Right renal pelvis (tissue), 4 donors: ENCODE measurements at regions not wholly inside any gene's neighbourhood (a gene's known extent, or its start where the extent isn't known, plus 50 kb on each side); places are given as distances from the start of the nearest gene placed in this dataset.
A peak's percentile ranks its signal among the peaks of the same experiment; 100 is the strongest.

ENCODE experiments used
- DNase-seq, 4 donors: peaks; one replicate each; pipeline ENCODE4 v3.0.0-alpha.2; 2013; ENCODE audit warnings: low read depth in 4 of 4, low spot score in 3 of 4, missing footprints in 1 of 4

- no peak for DNase-seq
Measured at GRCh38 chr1:212189352-212189738, 95.9 kb upstream of the PPP2R5A start.

DNA sequence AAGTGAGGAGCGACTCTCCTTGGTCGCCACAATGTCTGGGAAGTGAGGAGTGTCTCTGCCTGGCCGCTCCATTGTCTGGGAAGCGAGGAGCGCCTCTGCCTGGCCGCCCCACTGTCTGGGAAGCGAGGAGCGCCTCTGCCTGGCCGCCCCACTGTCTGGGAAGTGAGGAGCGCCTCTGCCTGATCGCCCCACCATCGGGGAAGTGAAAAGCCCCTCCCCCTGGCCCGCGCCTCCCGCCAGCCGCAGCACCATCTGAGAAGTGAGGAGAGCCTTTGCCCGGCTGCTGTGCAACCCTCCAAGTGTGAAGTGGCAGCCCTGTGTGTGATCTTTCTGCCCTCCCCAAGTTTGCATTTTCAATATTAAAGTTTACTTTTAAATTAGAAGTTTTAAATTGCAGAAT, 95.0 kb upstream of the PPP2R5A start:
- DNase-seq: no peak

DNA sequence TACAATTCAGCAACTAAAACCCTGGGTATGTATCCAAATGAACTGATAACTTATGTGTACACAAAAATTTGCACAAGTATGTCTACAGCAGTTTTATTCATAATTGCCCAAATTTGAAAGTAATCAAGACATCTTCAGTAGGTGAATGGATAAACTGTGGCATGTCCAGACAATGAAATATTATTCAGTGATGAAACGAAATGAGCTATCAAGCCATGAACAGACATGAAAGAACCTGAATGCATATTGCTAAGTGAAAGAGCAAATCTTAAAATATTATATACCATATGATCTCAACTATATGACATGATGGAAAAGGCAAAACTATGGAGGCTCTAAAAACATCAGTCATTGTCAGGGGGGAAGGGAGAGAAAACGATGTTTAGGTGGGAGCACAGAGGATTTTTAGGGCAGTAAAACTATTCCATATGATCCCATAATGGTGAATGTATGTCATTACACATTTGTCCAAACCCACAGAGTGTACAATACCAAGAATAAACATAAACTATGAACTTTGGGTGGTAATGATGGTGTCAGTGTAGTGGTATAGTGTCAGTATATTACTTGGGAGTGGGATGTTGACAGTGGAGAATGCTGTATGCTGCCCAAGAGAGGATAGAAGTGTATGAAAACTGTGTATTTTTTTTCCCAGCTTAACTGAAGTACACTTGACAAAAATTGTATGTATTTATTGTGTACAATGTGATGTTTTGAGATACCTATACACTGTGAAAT, 92.8 kb upstream of the PPP2R5A start:
- no peak for DNase-seq

DNA sequence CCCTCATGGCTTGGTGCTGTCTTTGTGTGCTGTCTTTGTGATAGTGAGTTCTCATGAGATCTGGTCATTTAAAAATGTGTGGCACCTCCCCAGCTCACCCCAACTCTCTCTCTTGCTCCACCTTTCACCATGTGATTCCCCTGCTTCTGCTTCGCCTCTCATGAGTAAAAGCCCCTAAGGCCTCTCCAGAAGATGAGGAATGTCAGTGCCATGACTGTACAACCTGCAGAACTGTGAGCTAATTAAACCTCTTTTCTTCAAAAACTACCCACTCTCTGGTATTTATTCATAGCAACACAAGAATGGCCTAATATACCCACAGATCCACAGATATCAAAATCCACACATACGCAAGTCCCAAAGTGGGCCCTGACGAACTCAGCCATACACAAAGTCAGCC, 88.9 kb upstream of the PPP2R5A start:
- no peak for DNase-seq

GRCh38 chr1:212201461-212201860, 83.7 kb upstream of the PPP2R5A start:
- no peak for DNase-seq

GRCh38 chr1:212203630-212204029, 81.6 kb upstream of the PPP2R5A start:
- no peak for DNase-seq

GRCh38 chr1:212205006-212205405, 80.2 kb upstream of the PPP2R5A start:
- DNase-seq: no peak

DNA sequence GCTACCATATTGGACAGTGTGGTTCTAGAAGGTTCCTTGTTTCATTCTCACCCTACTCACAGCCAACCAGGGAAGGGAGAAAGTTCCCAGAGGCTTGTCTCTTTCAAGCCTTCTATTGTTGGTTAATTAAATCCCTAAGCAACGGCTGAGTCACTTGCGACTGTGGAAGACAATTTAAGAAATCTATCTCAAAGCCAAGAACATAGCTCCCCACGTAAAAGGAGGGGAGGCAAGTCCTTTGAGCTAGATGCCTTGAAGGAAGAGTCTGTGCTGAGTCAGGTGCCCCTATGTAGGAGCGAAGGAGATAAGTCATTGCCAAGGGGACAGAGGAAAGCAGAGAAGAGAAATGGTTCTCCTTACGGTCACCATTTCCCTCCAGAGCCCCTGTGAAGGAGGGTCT, 79.4 kb upstream of the PPP2R5A start:
- no peak for DNase-seq

DNA sequence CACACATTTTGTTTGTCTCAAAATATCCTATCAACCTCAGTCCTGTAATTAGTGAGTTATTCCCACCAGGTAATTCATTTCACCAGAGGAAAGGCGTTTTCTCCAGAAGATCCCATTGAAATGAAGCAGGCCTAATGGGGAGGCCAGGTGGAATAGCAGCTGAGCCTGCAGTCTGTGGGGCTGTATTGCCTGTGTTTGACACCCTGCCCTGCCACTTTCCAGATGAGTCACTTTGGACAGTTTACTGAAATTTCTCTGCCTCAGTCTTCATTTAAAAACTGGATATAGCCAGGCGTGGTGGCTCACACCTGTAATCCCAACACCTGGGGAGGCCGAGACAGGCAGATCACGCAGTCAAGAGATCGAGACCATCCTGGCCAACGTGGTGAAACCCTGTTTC, 78.1 kb upstream of the PPP2R5A start:
- DNase-seq: no peak

- DNase-seq: no peak
Measured at GRCh38 chr1:212207822-212208520, 77.2 kb upstream of the PPP2R5A start.

DNA sequence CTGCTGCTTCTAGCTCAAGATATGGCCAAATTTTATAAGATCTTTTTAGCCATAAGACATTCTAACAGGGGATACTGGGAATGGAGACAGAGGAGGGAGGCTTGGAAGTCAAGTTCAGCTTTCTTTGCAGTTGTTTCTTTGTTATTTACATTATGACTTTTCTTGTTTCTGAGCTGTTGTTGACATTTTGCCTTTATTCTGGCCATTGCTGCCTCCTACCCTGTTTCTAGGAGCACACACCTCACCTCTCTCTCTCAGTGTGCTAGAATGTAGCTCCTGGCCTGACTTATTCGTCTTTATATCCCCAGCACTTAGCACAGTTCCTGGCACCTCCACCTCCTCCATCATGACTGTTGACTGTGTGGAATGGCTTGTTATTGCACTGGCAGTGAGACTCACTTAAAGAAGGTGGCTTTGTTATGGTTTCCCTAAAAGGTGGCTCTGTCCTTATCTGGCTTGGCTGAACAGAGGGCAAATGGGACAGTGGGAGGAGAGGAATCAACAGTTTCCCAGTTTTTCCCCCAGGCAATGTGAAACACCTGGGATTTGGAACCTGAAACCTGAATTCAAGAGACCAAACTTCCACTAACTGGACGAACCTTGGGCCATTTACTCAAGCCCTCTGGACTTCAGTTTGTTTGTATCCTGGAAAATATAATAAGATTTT, 76.1 kb upstream of the PPP2R5A start:
- no peak for DNase-seq

- no peak for DNase-seq
Measured at GRCh38 chr1:212211371-212211770, 73.8 kb upstream of the PPP2R5A start.

GRCh38 chr1:212212343-212212742, 72.9 kb upstream of the PPP2R5A start:
- no peak for DNase-seq

DNA sequence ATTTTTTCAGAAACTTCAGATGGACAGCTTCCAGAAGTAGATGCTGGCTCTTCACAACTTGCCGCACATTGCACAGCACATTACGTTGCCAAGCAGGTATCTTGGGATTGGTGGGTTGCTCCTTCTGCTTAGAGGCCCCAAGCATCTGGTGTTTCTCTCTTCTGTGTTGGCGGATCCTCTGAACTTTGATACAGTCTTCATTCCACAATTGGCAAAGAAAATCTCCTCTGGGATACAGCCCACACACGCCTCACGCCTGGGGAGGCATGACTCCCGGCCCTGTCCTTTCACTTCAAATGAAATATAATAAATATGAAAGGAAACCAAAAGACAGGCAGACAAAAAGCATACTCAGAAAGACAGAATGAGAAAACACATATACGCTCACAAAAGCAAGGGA, 72.3 kb upstream of the PPP2R5A start:
- DNase-seq: no peak

- no peak for DNase-seq
Measured at GRCh38 chr1:212213784-212214183, 71.4 kb upstream of the PPP2R5A start.

DNA sequence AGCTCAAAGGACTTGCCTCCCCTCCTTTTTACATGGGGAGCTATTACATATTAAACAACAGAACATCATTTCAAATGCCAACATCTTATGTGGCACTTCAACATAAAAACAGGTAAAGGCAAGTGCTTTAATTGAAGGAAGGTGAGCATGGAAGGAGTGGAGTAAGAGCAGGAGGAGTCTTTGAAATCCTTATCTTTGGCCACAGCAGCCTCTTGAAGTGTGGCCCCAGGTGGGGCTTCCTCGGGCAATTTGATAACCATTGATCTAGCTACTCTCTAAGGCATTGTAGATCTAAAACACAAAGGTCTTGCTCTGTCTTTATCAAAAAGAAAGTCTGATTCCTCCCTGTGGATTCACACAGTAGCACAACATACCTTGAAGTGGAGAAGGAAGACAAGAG, 70.9 kb upstream of the PPP2R5A start:
- no peak for DNase-seq

DNA sequence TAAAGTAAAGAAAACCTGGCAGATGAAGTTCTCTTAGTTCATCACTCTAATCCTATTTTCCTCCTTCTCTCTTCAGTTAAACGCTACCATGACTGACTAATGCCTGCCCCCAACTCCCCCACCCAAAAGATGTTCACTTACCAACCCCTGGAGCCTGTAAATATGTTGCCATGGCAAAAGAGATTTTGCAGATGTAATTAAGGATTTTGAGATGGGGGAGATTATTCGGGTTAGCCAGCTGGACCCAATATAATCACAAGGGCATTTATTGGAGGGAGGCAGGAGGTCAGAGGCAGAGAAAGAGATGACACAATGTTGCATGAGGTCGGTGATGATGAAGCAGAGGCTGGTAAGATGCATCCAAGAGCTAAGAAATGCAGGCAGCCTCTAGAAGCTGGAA, 69.3 kb upstream of the PPP2R5A start:
- no peak for DNase-seq

DNA sequence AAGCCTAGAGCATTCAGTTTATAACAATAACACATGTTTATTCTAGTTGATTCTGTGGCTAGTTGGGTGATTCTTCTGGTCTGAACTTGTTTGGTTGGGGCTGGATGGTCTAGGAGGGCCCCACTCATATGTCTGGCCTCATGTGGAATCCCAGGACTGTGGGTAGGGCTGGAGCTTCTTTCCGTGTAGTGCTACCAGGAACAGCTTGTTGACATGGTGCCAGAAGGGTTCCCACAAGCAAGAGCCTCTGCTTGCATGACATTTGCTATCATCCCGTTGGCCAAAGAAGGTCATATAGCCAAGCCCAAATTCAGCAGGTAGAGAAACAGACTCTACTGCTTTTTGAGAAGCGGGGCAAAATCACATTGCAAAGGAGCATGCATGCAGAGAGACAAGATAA, 67.6 kb upstream of the PPP2R5A start:
- no peak for DNase-seq

DNA sequence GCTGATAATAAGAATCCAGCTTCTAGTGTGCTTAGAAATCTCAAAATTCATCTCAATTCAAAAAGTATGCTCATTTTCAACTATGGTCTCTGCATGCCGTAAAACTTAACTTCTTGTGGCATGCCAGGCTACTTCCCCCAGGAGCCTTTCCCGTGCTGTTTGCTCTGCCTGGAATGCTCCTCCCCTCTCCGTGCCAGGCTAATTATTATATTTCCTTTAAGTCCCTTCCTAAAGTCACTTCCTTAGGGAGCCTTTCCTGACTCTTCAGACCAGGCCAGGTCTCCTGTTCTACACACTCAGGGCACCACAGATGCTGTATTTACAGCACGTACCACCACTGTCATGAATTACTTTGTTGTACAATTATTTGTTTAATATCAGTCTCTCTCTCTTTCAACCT, 67.1 kb upstream of the PPP2R5A start:
- no peak for DNase-seq

GRCh38 chr1:212218911-212219310, 66.3 kb upstream of the PPP2R5A start:
- peak in 1 of 4 donors; percentile 57 for DNase-seq

DNA sequence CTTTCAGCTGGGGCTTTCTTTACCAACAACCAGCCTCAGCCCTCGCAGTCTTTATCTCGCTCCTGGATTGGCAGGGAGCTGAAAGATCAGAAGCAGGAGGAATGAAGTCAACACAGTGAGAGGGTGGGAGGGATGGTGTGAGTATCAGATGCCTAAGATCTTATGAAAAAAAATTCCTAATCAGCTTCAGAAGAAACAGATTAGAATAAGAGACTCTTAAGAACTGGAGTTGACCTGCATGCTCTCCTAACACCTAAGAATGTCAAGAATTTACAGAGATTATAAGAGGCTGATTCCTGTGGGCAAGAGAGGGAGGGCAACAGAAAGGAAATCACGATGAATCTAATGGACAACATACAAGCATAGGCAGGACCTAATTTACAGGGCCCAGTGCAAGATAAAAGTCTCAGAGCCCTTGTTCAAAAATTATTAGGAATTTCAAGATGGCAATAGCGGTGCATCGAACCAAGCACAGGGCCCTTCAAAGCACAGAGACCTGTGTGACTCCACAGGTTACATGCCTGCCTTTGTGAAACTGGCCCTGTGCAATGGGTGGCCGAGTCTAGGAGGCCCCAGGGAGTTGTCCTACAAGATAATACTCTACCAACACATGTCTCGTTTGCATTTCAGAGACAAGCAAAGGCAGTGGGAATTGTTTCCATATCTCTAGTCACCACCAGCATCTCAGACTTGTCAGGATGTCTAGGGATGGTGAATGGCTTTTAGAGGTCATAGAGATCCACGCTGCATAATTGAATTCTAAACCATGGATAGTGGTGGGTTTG, 65.3 kb upstream of the PPP2R5A start:
- DNase-seq: peak in 1 of 4 donors; percentile 30
